ENCODE measurements at regions not wholly inside any gene's neighbourhood (a gene's known extent, or its start where the extent isn't known, plus 50 kb on each side); places are given as distances from the start of the nearest gene placed in this dataset.

DNA sequence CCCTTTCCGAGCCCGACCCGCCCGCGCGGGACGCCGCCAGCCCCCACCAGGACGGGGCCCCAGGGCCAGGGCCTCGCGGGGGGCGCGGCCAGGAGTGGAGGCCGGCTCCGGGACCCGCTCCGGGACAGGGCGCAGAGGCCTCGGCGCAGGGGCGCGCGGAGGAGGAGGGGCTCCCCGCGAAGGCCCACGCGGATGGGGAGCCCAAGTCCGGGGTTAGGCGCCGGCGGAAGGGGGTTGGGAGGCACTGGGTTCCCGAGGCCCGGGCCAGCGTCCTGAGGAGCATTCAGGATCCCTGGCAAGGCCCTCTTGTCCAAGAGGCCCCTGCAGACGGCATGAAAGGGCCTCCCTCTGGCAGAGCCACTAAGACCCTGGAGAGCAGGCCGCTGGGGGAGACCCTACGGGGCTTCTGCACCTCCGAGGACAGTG is 57.8 kb upstream of the CIBAR2 start:
- TF ChIP-seq, protein P1, sequence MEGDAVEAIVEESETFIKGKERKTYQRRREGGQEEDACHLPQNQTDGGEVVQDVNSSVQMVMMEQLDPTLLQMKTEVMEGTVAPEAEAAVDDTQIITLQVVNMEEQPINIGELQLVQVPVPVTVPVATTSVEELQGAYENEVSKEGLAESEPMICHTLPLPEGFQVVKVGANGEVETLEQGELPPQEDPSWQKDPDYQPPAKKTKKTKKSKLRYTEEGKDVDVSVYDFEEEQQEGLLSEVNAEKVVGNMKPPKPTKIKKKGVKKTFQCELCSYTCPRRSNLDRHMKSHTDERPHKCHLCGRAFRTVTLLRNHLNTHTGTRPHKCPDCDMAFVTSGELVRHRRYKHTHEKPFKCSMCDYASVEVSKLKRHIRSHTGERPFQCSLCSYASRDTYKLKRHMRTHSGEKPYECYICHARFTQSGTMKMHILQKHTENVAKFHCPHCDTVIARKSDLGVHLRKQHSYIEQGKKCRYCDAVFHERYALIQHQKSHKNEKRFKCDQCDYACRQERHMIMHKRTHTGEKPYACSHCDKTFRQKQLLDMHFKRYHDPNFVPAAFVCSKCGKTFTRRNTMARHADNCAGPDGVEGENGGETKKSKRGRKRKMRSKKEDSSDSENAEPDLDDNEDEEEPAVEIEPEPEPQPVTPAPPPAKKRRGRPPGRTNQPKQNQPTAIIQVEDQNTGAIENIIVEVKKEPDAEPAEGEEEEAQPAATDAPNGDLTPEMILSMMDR (IDR thresholded peaks at IDR 0.05): no peak
- TF ChIP-seq POLR2A (IDR thresholded peaks at IDR 0.05): no peak
- no peak for TF ChIP-seq EP300 (IDR thresholded peaks at IDR 0.05)
